HG03025 (cell line): ENCODE measurements at regions not wholly inside any gene's neighbourhood (a gene's known extent, or its start where the extent isn't known, plus 50 kb on each side); places are given as distances from the start of the nearest gene placed in this dataset.

ENCODE experiments used
- ATAC-seq: cut with Tn5 transposase; IDR thresholded peaks from one replicate; pipeline ENCODE4 v1.9.1; 2021; ENCODE audit warnings: mild to moderate bottlenecking, moderate library complexity; ENCODE audit not compliant: unreplicated experiment, low FRiP score

DNA sequence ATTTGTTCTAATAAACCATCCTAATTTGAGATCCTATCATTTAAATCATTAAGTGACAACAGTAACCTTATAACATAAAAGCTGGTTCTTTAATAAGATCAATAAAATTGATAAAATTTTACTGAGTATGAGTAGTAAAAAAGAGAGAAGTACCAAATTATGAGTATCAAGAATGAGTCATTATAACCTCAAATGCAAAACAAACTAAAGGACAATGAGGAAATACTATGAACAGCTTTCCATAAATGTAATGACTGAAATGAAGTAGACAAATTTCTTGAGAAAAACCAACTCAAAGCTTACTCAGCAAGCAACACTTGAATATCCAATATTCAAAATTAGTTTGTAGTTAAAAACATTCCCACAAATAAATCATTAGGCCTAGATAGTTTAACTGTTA, 433.0 kb downstream of the ZEB2 start:
- no peak for ATAC-seq

DNA sequence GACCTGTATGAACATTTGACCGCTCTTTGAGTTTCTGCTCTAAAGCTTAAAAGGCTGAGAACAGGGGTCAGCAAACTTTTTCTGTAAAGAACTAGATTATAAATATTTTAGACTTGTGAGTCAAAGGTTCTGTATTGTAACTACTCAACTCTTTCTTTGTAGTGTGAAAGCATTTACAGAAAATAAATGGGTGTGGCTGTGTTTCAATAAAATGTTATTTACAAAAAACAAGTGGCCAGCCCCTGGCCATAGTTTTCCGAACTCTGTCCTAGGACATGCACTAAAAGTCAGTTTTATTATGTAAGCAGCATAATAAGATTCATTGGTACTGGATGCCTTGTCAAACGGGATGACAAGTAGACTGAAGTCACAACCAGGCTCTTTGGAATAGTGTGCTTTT, 434.9 kb downstream of the ZEB2 start:
- ATAC-seq = no peak

DNA sequence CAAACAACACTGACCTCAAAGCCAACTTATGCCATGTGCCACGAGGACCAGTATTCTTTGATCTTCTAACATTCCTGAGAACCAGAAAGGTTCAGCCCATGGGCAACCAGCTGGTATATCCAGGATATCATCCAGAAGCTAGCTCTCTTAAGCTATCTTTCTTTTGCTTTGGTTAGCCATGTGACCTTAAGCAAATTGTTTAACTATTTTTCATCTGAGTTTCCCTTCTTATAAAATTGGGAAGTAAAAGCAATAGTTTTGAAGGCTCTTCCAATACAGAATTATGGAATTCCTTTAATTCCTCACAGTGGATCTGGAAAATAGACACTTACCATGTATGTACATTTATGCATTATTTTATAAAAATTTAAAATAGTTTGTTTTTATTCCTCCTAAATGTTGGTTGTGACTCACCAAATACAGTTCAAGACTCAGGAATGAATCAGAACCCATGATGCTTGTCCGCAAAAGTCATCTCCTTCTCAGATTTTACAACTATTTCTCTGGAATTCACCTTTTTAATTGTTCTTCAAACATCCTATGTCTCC, 435.7 kb downstream of the ZEB2 start:
- ATAC-seq = no peak

DNA sequence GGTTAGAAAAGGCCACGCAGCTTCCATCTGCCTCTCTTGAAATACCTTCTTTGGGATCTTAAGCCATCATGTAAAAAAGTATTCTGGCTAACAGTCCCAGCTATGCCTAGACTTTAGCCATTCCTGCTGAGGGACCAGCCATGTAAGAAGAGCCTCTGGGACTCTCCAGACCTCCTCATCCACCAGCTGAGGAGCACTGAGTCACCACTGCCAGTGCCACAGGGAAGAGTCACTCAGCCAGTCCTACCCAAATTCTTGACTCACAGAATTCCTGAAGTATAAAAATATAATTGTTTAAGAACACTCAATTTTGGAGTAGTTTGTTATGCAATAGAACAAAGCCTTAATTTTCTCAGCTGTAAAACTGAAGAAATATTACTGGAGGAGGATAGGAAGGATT, 436.7 kb downstream of the ZEB2 start:
- ATAC-seq = no peak

DNA sequence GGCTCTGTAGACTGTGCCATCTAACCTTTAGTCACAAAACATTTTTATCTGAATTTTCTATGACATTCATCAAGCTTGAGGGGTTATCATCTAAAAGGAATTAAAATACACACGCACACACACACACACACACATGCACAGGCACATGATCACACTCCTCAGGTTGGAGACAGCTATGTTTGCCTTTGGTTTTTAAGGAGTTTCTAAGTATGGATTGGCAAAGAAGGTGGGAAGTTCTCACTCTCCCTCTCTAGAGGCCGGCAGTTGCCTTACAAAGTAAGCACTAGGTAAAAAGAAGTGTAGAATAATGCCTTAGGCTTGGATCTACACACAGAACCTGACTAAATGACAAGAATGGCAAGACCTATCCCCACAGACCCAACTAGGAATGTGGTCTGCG, 437.1 kb downstream of the ZEB2 start:
- ATAC-seq = no peak

DNA sequence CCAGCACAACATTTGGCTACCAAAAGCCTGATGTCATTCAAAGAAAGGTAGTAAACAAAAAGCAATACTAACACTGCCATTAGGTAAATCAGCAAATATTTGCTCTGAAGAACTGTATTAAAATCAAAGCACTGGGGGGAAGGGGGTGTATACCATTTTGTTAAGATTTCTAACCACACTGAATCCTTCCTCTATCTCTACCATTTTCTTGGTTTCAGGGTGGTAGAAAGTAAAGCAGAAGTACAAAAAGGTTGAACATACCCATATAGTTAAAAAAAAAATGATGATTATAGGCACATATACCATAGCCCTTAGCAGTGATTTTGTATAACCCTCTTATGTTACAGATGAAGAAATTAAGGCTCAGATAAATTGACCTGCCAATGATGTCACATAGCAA, 437.6 kb downstream of the ZEB2 start:
- no peak for ATAC-seq

DNA sequence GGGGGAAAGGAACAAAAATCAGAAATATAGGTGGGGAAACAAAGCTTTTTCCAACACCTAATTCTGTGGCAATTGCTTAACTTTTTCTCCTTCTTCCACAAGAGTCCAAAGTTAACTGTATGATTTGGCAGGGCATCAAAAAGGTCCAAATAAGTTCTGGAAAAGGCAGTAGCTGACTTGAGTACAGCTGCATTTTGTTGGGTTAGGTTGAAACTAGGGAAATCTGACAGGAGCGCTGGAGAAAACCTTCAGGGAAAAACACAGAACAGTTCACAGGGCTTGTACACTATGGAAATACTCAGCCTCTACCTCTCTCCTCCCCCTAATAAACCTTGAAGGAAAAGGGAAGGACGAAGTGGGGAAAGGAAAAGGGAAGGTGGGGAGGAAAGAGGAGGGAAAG, 438.6 kb downstream of the ZEB2 start:
- no peak for ATAC-seq

DNA sequence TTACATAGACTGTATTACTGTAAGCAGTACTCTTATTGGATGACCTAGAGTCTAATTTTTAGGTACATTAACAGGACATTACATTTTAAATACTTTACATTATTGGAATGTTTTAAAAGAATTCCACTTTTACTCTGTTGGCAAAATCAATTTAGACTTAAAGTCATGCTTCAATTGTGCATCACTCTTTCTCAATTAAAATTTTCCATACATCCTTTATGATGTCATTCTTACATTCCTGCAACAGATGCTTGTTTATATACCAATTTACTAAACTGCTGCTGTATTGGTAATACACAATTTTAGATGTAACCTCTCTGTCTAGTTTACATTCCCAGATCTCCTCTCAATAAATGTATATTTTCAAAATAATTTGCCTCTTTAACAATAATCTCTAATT, 440.1 kb downstream of the ZEB2 start:
- ATAC-seq = no peak

DNA sequence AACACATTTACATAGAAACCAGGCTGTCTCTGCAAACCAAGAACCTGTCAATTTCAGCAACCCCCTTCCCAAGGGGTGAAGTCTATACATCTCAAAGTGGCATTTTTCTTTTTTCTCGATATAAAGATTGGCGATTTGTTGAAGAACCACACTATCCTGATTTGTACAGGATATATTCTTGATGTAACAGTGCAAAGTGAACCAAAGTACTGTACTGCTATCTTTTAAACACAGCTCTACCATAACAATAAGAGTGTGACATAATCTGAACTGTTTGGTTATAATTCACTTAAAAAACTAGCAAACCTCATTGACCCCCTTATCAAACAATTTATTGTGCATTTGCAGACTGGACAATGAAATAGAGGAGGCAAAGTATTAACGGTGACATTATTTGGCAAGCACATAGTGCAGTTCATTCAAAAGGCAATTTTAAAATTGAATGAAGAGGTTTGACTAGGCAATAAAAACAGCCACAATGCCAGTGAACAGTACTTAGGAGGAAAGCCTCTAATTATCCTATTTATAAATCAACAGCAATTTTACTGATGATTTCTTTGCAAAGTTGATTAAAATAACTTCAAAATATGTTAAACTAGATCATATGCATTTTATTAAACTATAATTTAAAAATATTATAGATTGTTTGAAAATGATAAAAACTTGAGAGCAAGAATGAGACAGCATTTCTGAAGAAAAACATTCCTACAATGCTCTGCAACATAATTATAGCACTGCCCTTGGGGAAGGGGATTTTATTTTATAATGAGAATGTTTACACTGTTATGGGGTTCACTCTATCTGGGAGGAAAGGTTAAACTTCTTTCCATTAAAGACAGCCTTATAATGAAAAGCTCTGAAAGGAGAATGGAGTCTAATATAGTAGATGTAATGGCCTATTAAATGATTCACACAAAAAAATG, 440.9 kb downstream of the ZEB2 start:
- no peak for ATAC-seq

DNA sequence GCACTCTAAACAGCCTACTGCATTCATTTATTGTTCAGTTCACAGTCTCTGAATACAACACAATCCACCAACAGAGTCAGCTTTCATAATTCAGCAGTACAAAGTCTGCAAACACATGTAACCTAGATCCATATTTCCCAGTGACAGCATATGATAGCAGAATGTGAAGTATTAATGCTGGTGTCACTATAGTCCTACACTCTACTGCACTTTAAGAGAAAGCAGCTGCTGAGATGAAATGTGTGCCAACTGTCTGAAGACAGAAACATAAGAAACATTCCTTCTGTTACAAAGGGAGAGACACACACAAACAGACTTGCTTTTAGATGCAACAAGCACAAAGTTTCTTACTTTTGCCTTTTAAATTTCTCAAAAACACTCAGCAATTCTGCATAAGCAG, 441.8 kb downstream of the ZEB2 start:
- ATAC-seq = no peak

DNA sequence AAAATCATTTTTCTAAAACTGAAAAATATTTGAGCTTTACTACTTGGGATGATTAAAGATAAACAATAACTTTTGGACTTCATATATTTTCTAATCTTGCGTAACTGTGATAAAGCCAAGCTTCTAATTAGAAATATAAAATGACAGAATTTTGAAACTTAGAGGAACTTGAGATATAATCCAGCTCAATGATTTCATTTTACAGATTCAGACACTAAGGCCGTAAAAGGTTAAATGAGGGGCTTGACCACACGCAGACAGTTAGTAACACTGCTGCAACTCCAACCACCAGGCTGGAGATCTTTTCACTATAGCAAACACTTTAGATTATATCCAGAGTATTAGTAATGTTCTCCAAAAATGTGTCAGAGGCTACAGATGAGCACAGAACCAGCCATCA, 445.5 kb downstream of the ZEB2 start:
- ATAC-seq = no peak

DNA sequence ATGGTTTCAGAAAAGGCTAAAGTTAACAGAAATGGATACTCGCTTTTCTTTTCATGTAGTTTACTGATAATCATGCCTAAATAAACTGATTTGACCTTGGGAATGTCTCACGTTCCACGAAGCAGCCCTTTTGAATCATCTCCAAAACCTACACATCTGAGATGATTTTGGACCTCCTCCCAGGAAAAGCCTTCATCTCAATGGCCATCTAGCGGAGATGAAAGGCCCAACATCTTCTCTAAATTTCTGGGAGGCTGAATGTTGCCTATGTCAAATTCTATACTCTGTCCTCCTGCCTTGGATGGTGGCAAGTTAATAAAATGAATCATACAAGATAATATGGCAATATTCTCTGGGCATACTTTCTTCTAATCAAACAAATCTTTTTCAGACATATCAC, 448.5 kb downstream of the ZEB2 start:
- no peak for ATAC-seq

DNA sequence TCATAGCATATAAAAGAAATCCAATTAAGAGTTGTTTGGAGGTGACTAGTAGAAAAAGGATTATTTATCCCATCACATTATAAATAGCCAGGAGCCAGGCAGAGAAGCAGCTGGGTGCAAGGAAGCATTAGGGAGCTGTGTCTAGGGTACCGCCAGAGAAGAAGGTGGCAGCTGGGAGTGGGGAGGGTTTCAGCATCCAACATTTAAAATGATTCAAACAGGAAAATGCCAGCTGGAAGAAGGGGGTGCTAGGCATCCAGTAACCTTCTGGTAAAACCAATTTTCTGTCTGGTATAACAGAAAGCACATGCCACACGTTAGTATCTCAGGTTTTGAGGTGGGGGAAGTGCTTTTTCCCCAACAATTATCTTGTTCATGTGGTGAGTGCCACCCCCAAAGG, 452.4 kb downstream of the ZEB2 start:
- ATAC-seq = no peak

DNA sequence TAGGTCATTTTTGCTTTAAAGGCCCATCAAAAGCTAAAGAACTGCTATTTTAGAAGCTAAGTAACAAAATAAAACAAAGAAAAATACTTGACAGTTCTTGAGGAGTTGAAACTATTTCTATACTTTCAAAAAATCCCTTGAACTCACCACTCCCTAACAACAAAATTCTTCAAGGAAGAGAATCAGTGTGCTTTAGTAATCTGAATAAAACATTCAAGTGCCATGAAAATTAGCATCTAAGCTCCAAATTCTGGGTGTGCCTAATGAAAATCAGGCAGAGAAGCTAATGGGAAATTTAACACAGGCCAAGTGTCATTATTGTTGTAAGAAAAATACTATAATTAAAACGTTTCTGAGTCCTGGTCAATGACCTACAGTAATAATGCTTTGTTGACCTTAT, 456.3 kb downstream of the ZEB2 start:
- no peak for ATAC-seq

DNA sequence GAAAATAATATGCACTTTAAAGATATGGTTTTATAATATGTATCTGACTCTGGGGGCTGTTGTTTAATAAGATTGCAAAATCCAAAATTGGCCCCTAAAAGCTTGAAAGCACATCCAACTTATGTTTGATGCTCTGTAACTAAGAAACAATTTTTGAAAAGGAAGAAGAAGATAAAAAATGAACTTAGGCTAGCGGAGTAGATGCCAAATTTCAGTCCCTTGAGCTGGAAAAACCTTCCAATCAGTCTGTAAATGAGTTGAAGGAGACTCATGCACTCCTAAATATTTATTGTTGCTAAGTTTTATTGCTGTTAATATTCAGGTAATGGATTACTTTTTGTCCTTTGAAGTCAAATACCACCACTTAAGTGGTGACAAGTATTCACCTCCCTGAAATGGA, 465.0 kb downstream of the ZEB2 start:
- no peak for ATAC-seq

DNA sequence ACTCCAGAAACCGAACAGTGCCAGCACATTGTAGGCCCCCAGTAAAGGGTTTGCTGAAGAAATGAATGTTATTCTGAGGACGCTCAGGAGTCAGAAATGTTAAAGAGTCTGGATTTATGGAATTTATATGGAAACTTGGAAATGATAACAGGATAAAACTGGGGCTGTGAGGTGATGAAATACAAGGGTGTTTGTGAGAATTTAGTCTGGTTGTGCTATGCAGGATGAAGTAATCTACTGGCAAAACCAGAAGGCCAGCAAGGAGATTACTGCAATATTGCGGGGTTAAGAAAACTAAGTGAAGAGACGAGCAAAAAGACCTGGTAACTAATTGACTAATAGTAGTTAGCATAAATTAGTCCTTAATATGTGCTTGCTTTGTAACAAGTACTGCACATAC, 467.8 kb downstream of the ZEB2 start:
- no peak for ATAC-seq

DNA sequence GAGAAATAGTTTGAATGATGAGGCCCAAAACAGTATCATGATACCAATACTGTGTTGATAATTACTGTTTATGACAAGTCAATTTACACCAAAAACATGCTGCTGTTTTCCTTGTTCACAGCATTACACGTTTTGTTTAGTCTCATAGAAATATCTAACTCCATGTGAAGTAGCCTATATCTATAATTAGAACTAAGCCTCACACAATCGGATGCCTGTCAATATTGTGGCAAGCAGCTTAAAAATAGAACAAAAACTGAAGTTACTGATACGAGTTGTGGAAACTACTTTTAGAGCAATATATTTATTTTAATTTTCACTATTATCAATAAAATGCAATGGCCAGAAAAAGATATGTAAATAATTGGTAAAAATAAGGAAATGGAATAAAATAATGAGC, 470.8 kb downstream of the ZEB2 start:
- no peak for ATAC-seq

DNA sequence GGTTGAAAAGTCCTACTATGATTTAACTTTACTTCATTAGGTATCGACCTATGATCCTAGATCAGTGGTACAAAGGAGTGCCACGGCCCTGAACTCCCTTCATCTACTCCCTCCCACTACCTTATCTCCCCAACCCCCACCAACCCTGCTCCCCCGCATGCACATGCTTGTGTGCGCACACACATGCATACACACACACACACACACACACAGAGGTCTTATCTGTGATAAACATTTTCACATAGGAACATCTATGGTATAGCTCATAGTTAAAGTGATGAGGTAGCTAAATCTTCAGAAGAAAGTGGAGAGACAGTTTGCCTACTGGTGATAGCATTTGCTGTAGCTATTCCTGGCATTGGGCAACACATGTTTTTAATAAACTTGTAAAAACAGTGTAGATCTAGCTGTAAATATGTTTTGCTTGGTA, 471.3 kb downstream of the ZEB2 start:
- no peak for ATAC-seq

DNA sequence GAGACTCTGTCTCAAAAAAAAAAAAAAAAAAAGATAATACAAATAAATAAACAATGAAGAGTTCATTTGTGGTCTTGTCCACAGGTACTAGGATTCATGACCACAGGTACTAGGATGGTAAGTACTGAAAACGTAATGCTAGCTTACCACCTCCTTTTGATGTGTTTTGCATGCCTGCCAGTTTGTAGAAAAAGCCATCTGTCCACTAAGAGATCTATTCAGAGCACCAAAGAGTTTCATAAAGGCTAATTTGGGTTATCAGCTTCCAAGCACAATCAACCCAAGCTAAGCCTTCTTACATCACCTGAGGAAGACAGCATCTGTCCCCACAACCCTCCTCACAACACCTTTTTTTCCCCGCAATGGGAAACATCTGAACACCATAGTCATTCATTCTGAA, 477.2 kb downstream of the ZEB2 start:
- ATAC-seq = no peak

DNA sequence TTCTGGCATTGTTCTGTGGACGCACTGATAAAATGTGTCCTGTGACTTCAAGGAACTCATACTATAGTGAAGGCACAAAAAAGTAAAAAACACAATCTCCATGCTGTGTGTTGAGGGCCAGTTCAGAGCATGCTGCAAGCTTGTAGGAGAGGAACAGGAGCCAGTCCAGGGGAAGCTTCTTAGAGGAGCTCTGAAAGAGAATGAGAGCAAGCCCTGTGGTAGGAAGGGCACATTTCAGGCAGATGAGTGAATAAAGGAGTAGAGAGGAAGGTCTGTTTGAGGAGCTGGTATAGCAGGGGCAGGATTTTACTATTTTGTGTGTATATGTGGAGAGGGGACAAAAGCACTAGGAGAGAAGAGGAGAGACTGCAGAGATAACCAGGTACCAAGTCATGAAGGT, 478.3 kb downstream of the ZEB2 start:
- no peak for ATAC-seq

DNA sequence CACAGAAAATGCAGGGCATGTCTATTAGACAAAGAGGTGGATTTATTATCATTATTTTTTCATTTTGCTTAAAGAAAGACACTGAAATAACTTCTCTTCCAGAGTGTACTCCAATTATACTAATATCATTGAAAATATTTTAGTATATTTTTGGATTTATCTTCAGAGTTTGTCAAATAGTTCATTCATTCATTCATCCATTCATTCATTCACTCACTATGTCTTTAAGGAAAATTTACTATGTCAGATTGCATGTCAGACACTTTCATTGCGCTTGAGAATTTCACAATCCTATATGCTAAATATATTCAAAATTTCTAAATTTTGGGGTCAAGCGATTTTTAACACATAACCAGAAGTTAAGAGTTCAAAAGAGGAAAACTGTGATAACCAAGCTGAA, 479.1 kb downstream of the ZEB2 start:
- no peak for ATAC-seq

DNA sequence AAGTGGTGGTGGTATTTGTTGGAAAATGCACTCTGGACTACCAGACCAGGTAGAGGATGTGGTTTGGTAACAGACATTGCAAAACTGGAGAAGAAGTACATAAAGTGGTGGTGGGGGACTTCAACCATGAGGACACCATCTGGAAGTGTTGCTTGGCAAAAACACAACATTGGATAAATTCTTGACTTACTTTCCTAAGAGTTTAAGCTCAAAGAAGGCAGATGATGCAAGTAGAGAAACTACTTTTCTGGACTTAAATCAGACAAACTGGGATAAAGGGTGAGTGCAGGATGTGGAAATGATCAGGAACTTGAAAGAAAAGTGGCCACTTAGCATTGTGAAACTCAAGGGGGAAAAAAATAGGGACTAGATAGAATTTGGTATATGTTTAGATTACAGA, 487.4 kb downstream of the ZEB2 start:
- ATAC-seq = no peak
